OCI-LY3 (cell line): ENCODE measurements at regions not wholly inside any gene's neighbourhood (a gene's known extent, or its start where the extent isn't known, plus 50 kb on each side); places are given as distances from the start of the nearest gene placed in this dataset.

ENCODE experiments used
- EZH2phosphoT487 ChIP-seq: fragments of 200-600 bp; shearing (Covaris generic); IDR thresholded peaks from 2 replicates; pipeline ENCODE4 v1.6.1; 2018; ENCODE audit warnings: antibody characterized with exemption, mixed run types, low read depth
- TF ChIP-seq, protein P1 (sequence below): fragments of 200-600, 300-600 bp; sonication (generic); IDR thresholded peaks from 2 replicates; pipeline ENCODE4 v1.5.1; 2014; ENCODE audit warnings: antibody characterized with exemption, low read length, low read depth

DNA sequence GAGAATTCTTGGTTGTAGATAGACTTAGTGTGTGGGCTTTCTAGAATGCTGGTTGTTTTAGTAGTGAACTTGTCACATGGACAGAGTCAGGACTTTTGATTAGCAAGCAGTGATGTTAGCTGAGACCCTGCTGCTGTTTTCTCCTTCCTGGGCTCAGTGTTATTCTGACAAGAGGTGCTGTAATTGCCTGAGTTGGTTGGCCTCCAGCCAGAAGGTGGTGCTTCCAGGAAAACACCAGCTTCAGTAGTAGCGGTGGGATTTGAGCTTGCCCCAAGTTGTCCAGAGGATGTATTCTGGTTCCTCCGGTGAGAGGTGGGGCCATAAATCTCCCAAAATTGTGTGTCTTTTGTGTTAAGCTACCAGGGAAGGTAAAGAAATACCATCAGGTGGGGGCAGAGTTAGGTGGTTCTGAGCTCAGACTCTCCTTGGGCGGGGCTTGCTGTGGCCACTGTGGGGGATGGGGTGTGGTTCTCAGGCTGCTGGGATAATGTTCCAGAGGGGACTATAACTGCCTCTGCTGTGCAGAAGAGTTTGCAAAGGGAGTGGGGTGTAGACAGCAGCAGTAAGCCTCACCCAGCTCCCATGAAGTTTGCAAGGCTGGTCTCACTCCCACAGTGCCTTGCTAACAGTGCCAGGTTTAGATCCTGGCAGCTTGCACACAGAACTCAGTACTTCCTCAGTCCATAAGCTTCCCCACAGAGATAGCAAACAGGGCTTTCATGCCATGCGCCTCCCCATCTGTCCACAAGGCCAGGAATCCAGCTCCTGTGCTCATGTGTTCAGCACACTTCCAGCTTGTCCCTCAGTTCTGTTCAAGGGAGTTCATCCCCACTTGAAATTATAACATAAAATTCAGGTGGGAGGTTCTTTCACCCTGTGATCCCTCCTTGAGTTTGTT is 278.4 kb upstream of the PTCHD4 start:
- TF ChIP-seq, protein P1, sequence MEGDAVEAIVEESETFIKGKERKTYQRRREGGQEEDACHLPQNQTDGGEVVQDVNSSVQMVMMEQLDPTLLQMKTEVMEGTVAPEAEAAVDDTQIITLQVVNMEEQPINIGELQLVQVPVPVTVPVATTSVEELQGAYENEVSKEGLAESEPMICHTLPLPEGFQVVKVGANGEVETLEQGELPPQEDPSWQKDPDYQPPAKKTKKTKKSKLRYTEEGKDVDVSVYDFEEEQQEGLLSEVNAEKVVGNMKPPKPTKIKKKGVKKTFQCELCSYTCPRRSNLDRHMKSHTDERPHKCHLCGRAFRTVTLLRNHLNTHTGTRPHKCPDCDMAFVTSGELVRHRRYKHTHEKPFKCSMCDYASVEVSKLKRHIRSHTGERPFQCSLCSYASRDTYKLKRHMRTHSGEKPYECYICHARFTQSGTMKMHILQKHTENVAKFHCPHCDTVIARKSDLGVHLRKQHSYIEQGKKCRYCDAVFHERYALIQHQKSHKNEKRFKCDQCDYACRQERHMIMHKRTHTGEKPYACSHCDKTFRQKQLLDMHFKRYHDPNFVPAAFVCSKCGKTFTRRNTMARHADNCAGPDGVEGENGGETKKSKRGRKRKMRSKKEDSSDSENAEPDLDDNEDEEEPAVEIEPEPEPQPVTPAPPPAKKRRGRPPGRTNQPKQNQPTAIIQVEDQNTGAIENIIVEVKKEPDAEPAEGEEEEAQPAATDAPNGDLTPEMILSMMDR = no peak
- TF ChIP-seq EZH2phosphoT487 = no peak
